IMR-90 (cell line): ENCODE measurements at regions not wholly inside any gene's neighbourhood (a gene's known extent, or its start where the extent isn't known, plus 50 kb on each side); places are given as distances from the start of the nearest gene placed in this dataset.

Experiments
- CTCF ChIP-seq: conservative IDR thresholded peaks from 2 replicates; pipeline ENCODE4 v1.5.1; 2012; ENCODE audit warnings: mild to moderate bottlenecking, low read depth, low read length, improper control_type of control experiment
- POLR2A ChIP-seq: IDR thresholded peaks from 2 replicates; pipeline ENCODE4 v1.6.1; 2012; ENCODE audit warnings: mild to moderate bottlenecking, low read depth, low read length

GRCh38 chr11:116503216-116504160, 269.3 kb downstream of the BUD13 start:
- no peak for TF ChIP-seq CTCF
- no peak for TF ChIP-seq POLR2A
